Mesothelial cell of epicardium (in vitro differentiated cells): ENCODE measurements at regions not wholly inside any gene's neighbourhood (a gene's known extent, or its start where the extent isn't known, plus 50 kb on each side); places are given as distances from the start of the nearest gene placed in this dataset.

ENCODE experiments used
- DNase-seq, 2 experiments: peaks; one replicate each; pipeline ENCODE4 v3.0.0; 2021; ENCODE audit warnings: low spot score in 2 of 2; ENCODE audit not compliant: unreplicated experiment in 2 of 2
- H3K27ac Mint-ChIP-seq: 2 replicates; pipeline ENCODE4 v1.8.0; 2021; ENCODE audit warnings: mixed read lengths
- H3K27me3 Mint-ChIP-seq: 2 replicates; pipeline ENCODE4 v1.8.0; 2021; ENCODE audit warnings: low read depth, mixed read lengths
- H3K36me3 Mint-ChIP-seq: 2 replicates; pipeline ENCODE4 v1.8.0; 2021; ENCODE audit warnings: mixed read lengths
- H3K4me1 Mint-ChIP-seq: 2 replicates; pipeline ENCODE4 v1.8.0; 2021; ENCODE audit warnings: mixed read lengths
- H3K4me3 Mint-ChIP-seq: 2 replicates; pipeline ENCODE4 v1.8.0; 2021; ENCODE audit warnings: mild to moderate bottlenecking, moderate library complexity, mixed read lengths
- H3K9me3 Mint-ChIP-seq: 2 replicates; pipeline ENCODE4 v1.8.0; 2021; ENCODE audit warnings: mixed read lengths
- TF ChIP-seq, protein P1 (sequence below): fragments of 200-600 bp; sonication (generic); IDR thresholded peaks from one replicate; pipeline ENCODE4 v1.5.0; 2021; ENCODE audit warnings: antibody characterized with exemption; ENCODE audit not compliant: unreplicated experiment

DNA sequence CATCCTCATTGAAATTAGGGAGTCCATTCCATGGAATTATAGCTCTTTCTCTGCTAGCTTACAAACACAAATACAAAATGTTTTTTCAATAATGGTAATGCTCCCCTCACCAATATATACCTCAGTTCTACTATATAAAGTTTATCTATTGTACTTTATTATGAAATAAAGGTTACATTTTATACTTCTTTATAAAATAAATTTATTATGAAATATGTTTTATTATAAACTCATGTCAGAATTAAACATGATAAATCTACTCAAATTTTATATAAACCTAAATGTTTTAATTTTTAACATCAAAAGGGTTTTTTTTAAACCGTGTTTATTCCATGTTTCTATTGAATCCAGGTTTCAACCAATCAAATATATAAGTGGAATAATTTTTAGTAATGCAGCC lies 646.1 kb upstream of the PCDH20 start:
- no peak for DNase-seq
- no peaks in the 10 kb centered on the region for H3K4me1 Mint-ChIP-seq
- TF ChIP-seq, protein P1, sequence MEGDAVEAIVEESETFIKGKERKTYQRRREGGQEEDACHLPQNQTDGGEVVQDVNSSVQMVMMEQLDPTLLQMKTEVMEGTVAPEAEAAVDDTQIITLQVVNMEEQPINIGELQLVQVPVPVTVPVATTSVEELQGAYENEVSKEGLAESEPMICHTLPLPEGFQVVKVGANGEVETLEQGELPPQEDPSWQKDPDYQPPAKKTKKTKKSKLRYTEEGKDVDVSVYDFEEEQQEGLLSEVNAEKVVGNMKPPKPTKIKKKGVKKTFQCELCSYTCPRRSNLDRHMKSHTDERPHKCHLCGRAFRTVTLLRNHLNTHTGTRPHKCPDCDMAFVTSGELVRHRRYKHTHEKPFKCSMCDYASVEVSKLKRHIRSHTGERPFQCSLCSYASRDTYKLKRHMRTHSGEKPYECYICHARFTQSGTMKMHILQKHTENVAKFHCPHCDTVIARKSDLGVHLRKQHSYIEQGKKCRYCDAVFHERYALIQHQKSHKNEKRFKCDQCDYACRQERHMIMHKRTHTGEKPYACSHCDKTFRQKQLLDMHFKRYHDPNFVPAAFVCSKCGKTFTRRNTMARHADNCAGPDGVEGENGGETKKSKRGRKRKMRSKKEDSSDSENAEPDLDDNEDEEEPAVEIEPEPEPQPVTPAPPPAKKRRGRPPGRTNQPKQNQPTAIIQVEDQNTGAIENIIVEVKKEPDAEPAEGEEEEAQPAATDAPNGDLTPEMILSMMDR, result no peak
- no peak overlapping the region for H3K27ac Mint-ChIP-seq
- H3K4me3 Mint-ChIP-seq, result no peak overlapping the region
- H3K36me3 Mint-ChIP-seq, result no peaks in the 10 kb centered on the region
- peaks cover 6% of the 10 kb centered on the region for H3K9me3 Mint-ChIP-seq
- H3K27me3 Mint-ChIP-seq, result no peaks in the 10 kb centered on the region

DNA sequence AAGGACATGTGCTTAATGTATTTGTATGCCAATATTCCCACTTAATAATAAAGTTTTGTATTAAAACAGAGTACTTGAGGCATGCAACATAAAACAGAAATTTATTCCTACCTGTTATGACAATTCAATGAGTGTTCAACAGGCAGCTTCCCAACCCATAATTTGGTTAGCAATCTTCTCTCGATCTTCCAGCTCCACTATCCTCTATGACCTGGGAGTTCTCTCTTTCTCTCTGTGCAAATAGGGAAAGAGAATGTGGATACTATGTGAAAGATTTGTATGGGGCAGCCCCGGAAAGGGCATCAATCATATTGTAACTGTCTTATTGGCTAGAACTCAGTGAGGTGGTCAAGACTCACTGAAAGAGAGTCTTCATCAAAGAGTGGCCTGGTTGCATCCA lies 644.9 kb upstream of the PCDH20 start:
- TF ChIP-seq, protein P1, result no peak
- Mint-ChIP-seq H3K9me3 (peaks cover 6% of the 10 kb centered on the region), H3K27ac (no peak overlapping the region), H3K4me1 (no peaks in the 10 kb centered on the region), H3K36me3 (no peaks in the 10 kb centered on the region), H3K27me3 (no peaks in the 10 kb centered on the region), H3K4me3 (no peak overlapping the region)
- DNase-seq, result no peak

DNA sequence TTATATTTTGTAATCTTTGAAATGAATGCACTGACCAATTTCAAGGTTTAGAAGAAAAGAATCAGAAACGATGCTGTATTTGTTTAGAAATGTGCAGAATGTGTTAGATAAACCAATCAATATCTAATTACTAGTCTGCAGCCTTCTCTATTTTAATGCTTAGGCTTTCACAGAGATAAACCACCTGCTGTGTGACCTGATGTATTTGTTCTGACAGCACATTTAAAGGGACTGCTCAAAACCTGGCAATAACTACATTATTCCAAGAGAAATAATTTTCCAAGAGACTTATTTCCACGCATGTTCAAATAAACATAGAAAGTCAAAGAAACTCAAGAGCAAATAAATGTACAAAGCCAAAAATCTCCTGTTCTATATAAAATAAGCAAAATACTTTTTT lies 641.6 kb upstream of the PCDH20 start:
- TF ChIP-seq, protein P1, result no peak
- Mint-ChIP-seq H3K27me3 (no peaks in the 10 kb centered on the region), H3K27ac (no peak overlapping the region), H3K4me1 (no peaks in the 10 kb centered on the region), H3K4me3 (no peak overlapping the region), H3K9me3 (peaks cover 2% of the 10 kb centered on the region), H3K36me3 (no peaks in the 10 kb centered on the region)
- no peak for DNase-seq

DNA sequence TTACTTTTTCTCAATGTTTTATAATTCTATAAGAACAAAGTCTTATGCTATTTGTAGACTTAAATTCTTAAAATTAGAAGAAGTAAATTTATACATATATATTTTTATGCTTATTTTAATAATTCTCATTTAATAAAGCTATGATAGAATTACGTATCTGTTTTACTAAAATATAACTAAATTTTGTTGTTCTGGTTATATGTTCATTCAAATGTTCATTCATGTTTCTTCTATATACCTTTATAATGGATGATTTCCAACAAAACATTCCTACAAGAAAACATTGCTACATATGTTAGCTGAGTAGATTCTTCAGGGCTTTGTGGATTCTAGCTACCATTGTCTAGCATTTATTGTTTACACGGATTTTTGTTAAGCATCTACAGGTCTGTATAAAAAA lies 634.3 kb upstream of the PCDH20 start:
- TF ChIP-seq, protein P1, result no peak
- Mint-ChIP-seq H3K9me3 (peaks cover 19% of the 10 kb centered on the region), H3K27ac (no peak overlapping the region), H3K36me3 (no peaks in the 10 kb centered on the region), H3K4me3 (no peak overlapping the region), H3K27me3 (no peaks in the 10 kb centered on the region), H3K4me1 (no peaks in the 10 kb centered on the region)
- DNase-seq, result no peak

DNA sequence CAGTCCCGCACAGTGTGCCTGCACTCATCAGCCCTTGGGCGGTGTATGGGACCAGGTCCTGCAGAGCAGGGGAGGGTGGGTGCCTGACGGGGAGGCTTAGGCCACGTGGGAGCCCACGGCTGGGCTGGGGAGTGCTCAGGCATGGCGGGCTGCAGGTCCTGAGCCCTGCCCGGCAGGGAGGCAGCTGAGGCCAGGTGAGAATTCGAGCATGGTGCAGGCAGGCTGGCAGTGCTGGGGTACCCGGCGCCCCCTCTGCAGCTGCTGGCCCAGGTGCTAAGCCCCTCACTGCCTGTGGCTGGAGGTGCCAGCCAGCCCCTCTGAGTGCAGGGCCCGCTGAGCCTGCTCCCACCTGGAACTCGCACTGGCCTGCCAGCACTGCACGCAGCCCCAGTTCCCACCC lies 630.9 kb upstream of the PCDH20 start:
- TF ChIP-seq, protein P1, result no peak
- Mint-ChIP-seq H3K27me3 (no peaks in the 10 kb centered on the region), H3K27ac (no peak overlapping the region), H3K4me3 (no peak overlapping the region), H3K4me1 (no peaks in the 10 kb centered on the region), H3K36me3 (no peaks in the 10 kb centered on the region), H3K9me3 (peaks cover 14% of the 10 kb centered on the region)
- DNase-seq, result no peak

DNA sequence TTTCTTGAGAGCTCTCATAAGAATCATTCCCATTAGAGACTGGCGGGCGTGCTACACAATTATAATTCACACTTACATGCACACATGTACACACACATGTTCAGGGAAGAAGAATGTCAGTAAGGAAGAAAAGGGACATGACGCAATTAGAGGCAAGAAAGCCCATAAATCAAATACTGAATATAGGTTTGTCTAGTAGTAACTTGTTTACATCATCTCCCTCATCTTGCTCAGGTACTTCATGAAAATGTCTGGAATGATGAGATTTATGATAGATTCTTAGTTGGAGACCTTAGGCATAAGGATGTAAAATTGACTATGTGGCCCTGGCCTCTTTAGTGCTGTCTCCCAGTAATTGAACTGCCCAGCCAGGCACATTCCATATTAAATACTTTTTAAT lies 628.0 kb upstream of the PCDH20 start:
- TF ChIP-seq, protein P1, result no peak
- H3K36me3 Mint-ChIP-seq, result no peaks in the 10 kb centered on the region
- DNase-seq, result no peak
- H3K27ac Mint-ChIP-seq, result no peak overlapping the region
- no peak overlapping the region for H3K4me3 Mint-ChIP-seq
- H3K27me3 Mint-ChIP-seq, result no peaks in the 10 kb centered on the region
- peaks cover 4% of the 10 kb centered on the region for H3K9me3 Mint-ChIP-seq
- no peaks in the 10 kb centered on the region for H3K4me1 Mint-ChIP-seq
